Suppressor macrophage treated with lipopolysaccharide for 1 hour (primary cell): ENCODE measurements at regions not wholly inside any gene's neighbourhood (a gene's known extent, or its start where the extent isn't known, plus 50 kb on each side); places are given as distances from the start of the nearest gene placed in this dataset.

ENCODE experiments used
- DNase-seq, 3 donors: peaks; one replicate each; pipeline ENCODE4 v3.0.0-alpha.2; 2020 to 2022

GRCh38 chr13:90396266-90396665 lies 951.2 kb upstream of the MIR17HG start:
- DNase-seq, result no peak

GRCh38 chr13:90397503-90397902 lies 950.0 kb upstream of the MIR17HG start:
- DNase-seq, result no peak

- no peak for DNase-seq
These were observed 947.1 kb upstream of the MIR17HG start for GRCh38 chr13:90400372-90400771.

- DNase-seq, result no peak
These were observed 946.3 kb upstream of the MIR17HG start for GRCh38 chr13:90401150-90401549.

GRCh38 chr13:90402102-90402501 lies 945.4 kb upstream of the MIR17HG start:
- DNase-seq, result no peak

- no peak for DNase-seq
These were observed 944.9 kb upstream of the MIR17HG start for GRCh38 chr13:90402613-90403012.

- DNase-seq, result no peak
These were observed 944.0 kb upstream of the MIR17HG start for GRCh38 chr13:90403330-90404082.

- no peak for DNase-seq
These were observed 942.2 kb upstream of the MIR17HG start for GRCh38 chr13:90405301-90405700.

- DNase-seq, result no peak
These were observed 934.5 kb upstream of the MIR17HG start for GRCh38 chr13:90412980-90413379.

GRCh38 chr13:90413548-90413947 lies 933.9 kb upstream of the MIR17HG start:
- no peak for DNase-seq

- DNase-seq, result no peak
These were observed 932.5 kb upstream of the MIR17HG start for GRCh38 chr13:90414691-90415596.

GRCh38 chr13:90415902-90416301 lies 931.6 kb upstream of the MIR17HG start:
- no peak for DNase-seq

- DNase-seq, result no peak
These were observed 931.0 kb upstream of the MIR17HG start for GRCh38 chr13:90416519-90416918.

GRCh38 chr13:90416938-90417337 lies 930.5 kb upstream of the MIR17HG start:
- DNase-seq, result no peak

GRCh38 chr13:90420683-90421082 lies 926.8 kb upstream of the MIR17HG start:
- DNase-seq, result no peak

- no peak for DNase-seq
These were observed 919.9 kb upstream of the MIR17HG start for GRCh38 chr13:90427322-90428272.

- DNase-seq, result no peak
These were observed 918.8 kb upstream of the MIR17HG start for GRCh38 chr13:90428522-90429210.

- no peak for DNase-seq
These were observed 917.4 kb upstream of the MIR17HG start for GRCh38 chr13:90430127-90430526.

GRCh38 chr13:90436697-90437096 lies 910.8 kb upstream of the MIR17HG start:
- DNase-seq, result no peak

- DNase-seq, result no peak
These were observed 908.9 kb upstream of the MIR17HG start for GRCh38 chr13:90438576-90438975.

GRCh38 chr13:90443268-90443667 lies 904.2 kb upstream of the MIR17HG start:
- no peak for DNase-seq

GRCh38 chr13:90444232-90444631 lies 903.3 kb upstream of the MIR17HG start:
- no peak for DNase-seq
